Thoracic aorta (tissue), 2 donors: ENCODE measurements at regions not wholly inside any gene's neighbourhood (a gene's known extent, or its start where the extent isn't known, plus 50 kb on each side); places are given as distances from the start of the nearest gene placed in this dataset.

Source experiments
- ATAC-seq: fragments of 150-250 bp; one replicate; pipeline ENCODE4 v1.8.0; 2017; ENCODE audit warnings: low read depth; ENCODE audit not compliant: insufficient number of reproducible peaks, low FRiP score
- DNase-seq: peaks from one replicate; pipeline ENCODE4 v3.0.0-alpha.2; 2020; ENCODE audit warnings: low spot score
- H3K27ac ChIP-seq, 2 donors: fragments of 200-600 bp; sonication (generic); 1 replicate in 1 of 2; 2 replicates in 1 of 2; pipeline ENCODE4 v1.5.1; 2016; ENCODE audit warnings: mild to moderate bottlenecking in 2 of 2, moderate library complexity in 2 of 2
- H3K27me3 ChIP-seq: fragments of 200-600 bp; sonication (generic); replicated peaks from 2 replicates; pipeline ENCODE4 v1.6.0; 2016; ENCODE audit warnings: mild to moderate bottlenecking; ENCODE audit not compliant: insufficient read depth
- H3K36me3 ChIP-seq: fragments of 200-600 bp; sonication (generic); one replicate; pipeline ENCODE4 v1.5.1; 2016
- H3K4me1 ChIP-seq, 2 donors: fragments of 200-600 bp; sonication (generic); 1 replicate in 1 of 2; 2 replicates in 1 of 2; pipeline versions ENCODE4 v1.5.1 to v1.6.0; 2016; ENCODE audit warnings: low read depth in 2 of 2, mild to moderate bottlenecking in 1 of 2; ENCODE audit not compliant: control insufficient read depth in 1 of 2
- H3K4me3 ChIP-seq: fragments of 200-600 bp; sonication (generic); 2 replicates; pipeline ENCODE4 v1.5.1; 2016; ENCODE audit warnings: mild to moderate bottlenecking
- H3K9me3 ChIP-seq: fragments of 200-600 bp; sonication (generic); 2 replicates; pipeline ENCODE4 v1.5.1; 2016
- CTCF ChIP-seq: fragments of 200-600 bp; sonication (generic); IDR thresholded peaks from one replicate; pipeline ENCODE4 v1.5.1; 2019; ENCODE audit warnings: antibody characterized with exemption

- H3K4me3 ChIP-seq = no peak overlapping the region
- no peak for ATAC-seq
These were observed 493.8 kb downstream of the ARL4A start for GRCh38 chr7:13181216-13181615.

GRCh38 chr7:13185139-13185538, 497.7 kb downstream of the ARL4A start:
- H3K9me3 ChIP-seq = no peaks in the 10 kb centered on the region
- H3K27ac ChIP-seq = no peak overlapping the region
- ATAC-seq (no peak), DNase-seq (no peak)
- H3K27me3 ChIP-seq = no peaks in the 10 kb centered on the region
- no peaks in the 10 kb centered on the region for H3K36me3 ChIP-seq
- no peak overlapping the region for H3K4me3 ChIP-seq
- H3K4me1 ChIP-seq = no peaks in the 10 kb centered on the region
- TF ChIP-seq CTCF = no peak

More at GRCh38 chr7:13181216-13181615, 493.8 kb downstream of the ARL4A start:
- H3K36me3 ChIP-seq = no peaks in the 10 kb centered on the region
- no peaks in the 10 kb centered on the region for H3K27me3 ChIP-seq
- no peak overlapping the region for H3K27ac ChIP-seq
- no peaks in the 10 kb centered on the region for H3K9me3 ChIP-seq
- no peak for TF ChIP-seq CTCF
- DNase-seq = no peak
- H3K4me1 ChIP-seq = no peaks in the 10 kb centered on the region

DNA sequence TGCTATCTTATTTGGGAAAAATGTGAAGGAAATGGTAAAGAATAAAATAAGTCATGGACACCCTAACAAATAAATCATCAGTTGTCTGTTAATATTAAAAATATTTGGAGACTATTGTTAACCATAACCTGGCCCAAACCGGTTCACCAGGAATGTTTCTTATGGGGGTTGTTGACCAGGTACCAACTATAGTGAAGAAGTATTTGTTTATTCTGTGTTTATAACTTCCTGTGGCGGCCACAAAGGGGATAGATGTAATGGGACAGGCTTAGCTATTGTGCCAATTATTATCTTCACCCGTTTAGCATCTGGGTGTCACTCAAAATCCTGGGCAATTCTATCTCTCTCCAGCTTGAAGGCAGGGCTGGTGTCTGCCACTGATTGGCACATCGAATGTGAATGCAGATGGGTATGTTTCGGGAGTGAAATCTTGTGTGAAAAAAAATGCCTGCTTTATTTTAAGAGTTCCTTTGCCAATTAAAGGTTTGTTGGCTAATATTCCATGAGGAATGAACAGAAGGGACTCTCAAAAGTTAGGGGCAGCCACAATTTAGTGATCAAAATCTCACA, 500.9 kb downstream of the ARL4A start:
- no peaks in the 10 kb centered on the region for H3K4me1 ChIP-seq
- H3K36me3 ChIP-seq = no peaks in the 10 kb centered on the region
- no peaks in the 10 kb centered on the region for H3K9me3 ChIP-seq
- TF ChIP-seq CTCF = no peak
- H3K27ac ChIP-seq = no peak overlapping the region
- no peaks in the 10 kb centered on the region for H3K27me3 ChIP-seq
- no peak overlapping the region for H3K4me3 ChIP-seq
- ATAC-seq = no peak
- DNase-seq = no peak

DNA sequence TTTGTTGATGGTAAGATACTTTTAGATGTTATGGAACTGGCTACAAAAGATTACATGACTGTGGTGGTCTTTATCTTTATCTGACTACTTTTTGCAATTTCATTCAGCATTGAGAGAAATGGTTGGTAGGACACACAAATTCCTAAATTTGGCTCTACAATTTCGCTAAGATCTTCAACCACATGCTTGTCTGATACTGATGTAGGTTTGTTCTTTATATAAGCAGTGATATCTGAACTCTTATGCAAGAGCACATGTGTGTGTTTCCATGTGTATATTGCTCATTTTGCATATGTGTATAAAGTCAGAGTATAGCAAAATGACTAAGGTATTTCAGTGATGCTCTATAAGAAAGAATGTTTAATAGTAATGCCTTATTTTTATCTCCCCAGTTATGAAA, 501.5 kb downstream of the ARL4A start:
- no peak overlapping the region for H3K27ac ChIP-seq
- ATAC-seq = no peak

GRCh38 chr7:13189668-13190067, 502.2 kb downstream of the ARL4A start:
- Histone ChIP-seq H3K9me3 (no peaks in the 10 kb centered on the region), H3K27ac (no peak overlapping the region), H3K4me1 (no peaks in the 10 kb centered on the region), H3K4me3 (no peak overlapping the region), H3K36me3 (no peaks in the 10 kb centered on the region), H3K27me3 (no peaks in the 10 kb centered on the region)
- DNase-seq (no peak), ATAC-seq (no peak)
- TF ChIP-seq CTCF = no peak

More for the DNA sequence above, 501.5 kb downstream of the ARL4A start:
- Histone ChIP-seq H3K36me3 (no peaks in the 10 kb centered on the region), H3K27me3 (no peaks in the 10 kb centered on the region), H3K4me1 (no peaks in the 10 kb centered on the region), H3K9me3 (no peaks in the 10 kb centered on the region), H3K4me3 (no peak overlapping the region)
- no peak for TF ChIP-seq CTCF
- DNase-seq = no peak
